Muscle layer of colon (tissue), 2 donors: ENCODE measurements at regions not wholly inside any gene's neighbourhood (a gene's known extent, or its start where the extent isn't known, plus 50 kb on each side); places are given as distances from the start of the nearest gene placed in this dataset.
"Not testable (repeated sequence)": the region's sequence is repeated elsewhere in the genome, so short reads cannot be mapped to it uniquely, and the experiment has no call there.

Experiments
- H3K27ac ChIP-seq: one replicate; pipeline ENCODE4 v1.7.0; 2013; ENCODE audit warnings: low read depth, mild to moderate bottlenecking, low read length, moderate library complexity
- H3K27me3 ChIP-seq, 2 donors: one replicate each; pipeline ENCODE4 v1.7.0; 2013; ENCODE audit warnings: low read length in 2 of 2, mild to moderate bottlenecking in 2 of 2; ENCODE audit not compliant: insufficient read depth in 2 of 2, control insufficient read depth in 1 of 2
- H3K36me3 ChIP-seq: one replicate; pipeline ENCODE4 v1.7.0; 2013; ENCODE audit warnings: mild to moderate bottlenecking, low read length; ENCODE audit not compliant: insufficient read depth
- H3K4me1 ChIP-seq: one replicate; pipeline ENCODE4 v1.7.0; 2013; ENCODE audit warnings: mild to moderate bottlenecking, low read length; ENCODE audit not compliant: insufficient read depth
- H3K4me3 ChIP-seq, 2 donors: one replicate each; pipeline ENCODE4 v1.7.0; 2013; ENCODE audit warnings: low read length in 2 of 2, low read depth in 1 of 2, mild to moderate bottlenecking in 1 of 2, moderate library complexity in 1 of 2
- H3K9ac ChIP-seq: one replicate; pipeline ENCODE4 v1.7.0; 2013; ENCODE audit warnings: low read length
- H3K9me3 ChIP-seq: one replicate; pipeline ENCODE4 v1.7.0; 2013; ENCODE audit warnings: mild to moderate bottlenecking, low read length
- donor health status: abdominal sarcoma.
- donor health status: Adenocarcinoma of cecum.

DNA sequence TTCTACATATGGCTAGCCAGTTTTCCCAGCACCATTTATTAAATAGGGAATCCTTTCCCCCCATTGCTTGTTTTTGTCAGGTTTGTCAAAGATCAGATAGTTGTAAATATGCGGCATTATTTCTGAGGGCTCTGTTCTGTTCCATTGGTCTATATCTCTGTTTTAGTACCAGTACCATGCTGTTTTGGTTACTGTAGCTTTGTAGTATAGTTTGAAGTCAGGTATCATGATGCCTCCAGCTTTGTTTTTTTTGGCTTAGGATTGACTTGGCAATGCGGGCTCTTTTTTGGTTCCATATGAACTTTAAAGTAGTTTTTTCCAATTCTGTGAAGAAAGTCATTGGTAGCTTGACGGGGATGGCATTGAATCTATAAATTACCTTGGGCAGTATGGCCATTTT lies 60.0 kb upstream of the GPC3 start:
- not testable (repeated sequence) for H3K27ac ChIP-seq, H3K27me3 ChIP-seq, H3K9me3 ChIP-seq, H3K36me3 ChIP-seq, H3K4me1 ChIP-seq, H3K4me3 ChIP-seq, H3K9ac ChIP-seq

GRCh38 chrX:134067107-134067506 lies 81.7 kb upstream of the GPC3 start:
- H3K36me3 ChIP-seq, H3K27ac ChIP-seq, H3K9ac ChIP-seq, H3K4me1 ChIP-seq, H3K27me3 ChIP-seq, H3K4me3 ChIP-seq, H3K9me3 ChIP-seq: not testable (repeated sequence)

DNA sequence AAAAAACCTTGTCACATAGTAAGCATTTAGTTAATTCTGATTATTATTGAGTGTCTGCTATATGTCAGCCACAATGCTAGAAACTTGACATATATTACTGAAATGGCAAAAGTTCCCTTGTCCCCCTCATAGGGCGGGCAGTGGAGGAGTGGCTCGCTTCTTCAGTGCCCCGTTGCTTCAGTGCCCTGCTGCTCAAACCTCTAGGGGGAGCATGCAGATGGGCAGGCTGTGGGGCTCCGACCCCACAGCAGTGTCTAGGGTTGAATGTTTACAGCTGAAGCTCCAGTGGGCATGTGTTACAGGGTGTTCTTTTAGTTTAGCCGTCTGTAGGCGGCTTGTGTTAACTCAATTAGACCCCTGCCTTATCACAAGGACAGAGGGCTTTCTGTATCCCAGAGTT lies 86.5 kb upstream of the GPC3 start:
- not testable (repeated sequence) for H3K36me3 ChIP-seq, H3K4me3 ChIP-seq, H3K9ac ChIP-seq, H3K4me1 ChIP-seq, H3K27ac ChIP-seq, H3K27me3 ChIP-seq, H3K9me3 ChIP-seq

- Histone ChIP-seq H3K4me1 (no peaks in the 10 kb centered on the region), H3K27me3 (peaks cover 0 to 7% of the 10 kb centered on the region in 2 donors), H3K27ac (no peak overlapping the region), H3K9me3 (no peaks in the 10 kb centered on the region), H3K9ac (no peak overlapping the region), H3K4me3 (no peak overlapping the region), H3K36me3 (no peaks in the 10 kb centered on the region)
Measured at GRCh38 chrX:134073341-134073740, 87.9 kb upstream of the GPC3 start.

DNA sequence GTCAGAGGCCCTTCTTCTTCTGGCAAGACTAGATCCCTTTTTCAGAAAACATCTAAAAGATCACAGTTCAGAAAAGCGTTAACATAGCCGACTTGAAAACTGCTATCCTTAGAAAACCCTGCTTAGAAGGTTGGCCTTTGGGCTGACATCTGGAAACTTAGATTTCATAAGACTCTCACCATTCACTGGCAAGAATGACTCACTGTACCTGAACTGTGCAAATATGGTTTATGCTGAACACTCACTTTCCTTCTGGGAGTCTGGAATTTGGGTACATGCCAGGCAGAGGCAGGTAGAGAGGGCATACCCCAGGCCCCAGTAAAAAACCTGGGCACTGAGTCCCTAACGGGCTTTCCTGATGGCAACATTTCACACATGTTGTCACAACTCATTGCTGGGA lies 88.8 kb upstream of the GPC3 start:
- H3K9ac ChIP-seq: no peak overlapping the region

DNA sequence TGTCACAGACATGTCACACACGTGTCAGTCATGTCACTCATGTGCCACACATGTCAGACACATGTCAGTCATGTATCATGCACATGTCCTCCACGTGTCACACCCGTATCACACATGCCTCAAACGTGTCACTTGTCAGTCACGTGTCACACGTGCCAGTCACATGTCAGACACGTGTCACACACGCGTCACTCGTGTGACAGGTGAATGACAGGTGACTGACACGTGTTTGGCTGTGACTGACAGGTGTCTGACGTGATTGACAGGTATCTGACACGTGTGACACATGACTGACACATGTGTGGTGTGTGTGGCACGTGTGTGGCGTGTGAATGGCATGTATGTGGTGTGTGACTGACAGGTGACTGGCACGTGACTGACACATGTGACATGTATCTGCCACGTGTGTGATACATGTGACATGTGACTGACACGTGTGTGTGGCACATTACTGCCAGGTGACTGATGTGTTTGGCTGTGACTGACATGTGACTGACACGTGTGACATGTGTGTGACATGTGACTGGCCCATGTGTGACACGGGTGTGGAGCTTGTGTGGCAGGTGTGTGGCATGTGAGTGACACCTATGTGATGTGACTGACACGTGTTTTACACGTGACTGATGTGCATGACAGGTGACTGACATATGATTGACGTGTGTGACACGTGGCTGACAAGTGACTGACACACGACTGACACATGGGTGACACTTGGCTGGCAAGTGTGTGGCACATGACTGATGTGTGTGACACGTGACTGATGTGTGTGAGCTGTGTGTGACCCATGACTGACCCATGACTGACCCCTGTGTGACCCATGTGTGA lies 90.7 kb upstream of the GPC3 start:
- peaks cover 0 to 7% of the 10 kb centered on the region in 2 donors for H3K27me3 ChIP-seq
- H3K9me3 ChIP-seq: no peaks in the 10 kb centered on the region
- H3K36me3 ChIP-seq: no peaks in the 10 kb centered on the region

More for the DNA sequence above, 88.8 kb upstream of the GPC3 start:
- Histone ChIP-seq H3K4me1 (no peaks in the 10 kb centered on the region), H3K27me3 (peaks cover 0 to 7% of the 10 kb centered on the region in 2 donors), H3K36me3 (no peaks in the 10 kb centered on the region), H3K27ac (no peak overlapping the region), H3K9me3 (no peaks in the 10 kb centered on the region), H3K4me3 (no peak overlapping the region)

DNA sequence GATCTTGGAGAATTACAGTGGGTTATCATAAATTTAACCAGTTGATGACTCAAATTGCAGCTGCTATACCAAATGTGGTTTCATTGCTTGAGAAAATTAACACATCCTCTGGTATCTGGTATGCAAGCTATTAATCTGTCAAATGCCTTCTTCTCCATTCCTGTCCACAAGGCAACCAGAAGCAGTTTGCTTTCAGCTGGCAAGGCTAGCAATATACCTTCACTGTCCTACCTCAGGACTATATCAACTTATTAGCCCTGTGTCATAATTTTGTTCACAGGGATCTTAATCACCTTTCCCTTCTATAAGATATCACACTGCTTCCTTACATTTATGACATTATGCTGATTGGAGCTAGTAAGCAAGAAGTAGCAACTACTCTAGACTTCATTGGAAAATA lies 110.0 kb upstream of the GPC3 start:
- Histone ChIP-seq H3K9ac (no peak overlapping the region), H3K4me3 (no peak overlapping the region), H3K27me3 (no peaks in the 10 kb centered on the region), H3K36me3 (no peaks in the 10 kb centered on the region), H3K27ac (no peak overlapping the region), H3K9me3 (no peaks in the 10 kb centered on the region), H3K4me1 (no peaks in the 10 kb centered on the region)

More for the DNA sequence above, 90.7 kb upstream of the GPC3 start:
- H3K4me1 ChIP-seq: no peaks in the 10 kb centered on the region
- H3K4me3 ChIP-seq: no peak overlapping the region
- no peak overlapping the region for H3K27ac ChIP-seq
- H3K9ac ChIP-seq: no peak overlapping the region

- Histone ChIP-seq H3K27ac (no peak overlapping the region), H3K4me1 (no peaks in the 10 kb centered on the region), H3K36me3 (no peaks in the 10 kb centered on the region), H3K9ac (no peak overlapping the region), H3K9me3 (no peaks in the 10 kb centered on the region), H3K4me3 (no peak overlapping the region), H3K27me3 (no peaks in the 10 kb centered on the region)
Measured at GRCh38 chrX:134101636-134102035, 116.2 kb upstream of the GPC3 start.

DNA sequence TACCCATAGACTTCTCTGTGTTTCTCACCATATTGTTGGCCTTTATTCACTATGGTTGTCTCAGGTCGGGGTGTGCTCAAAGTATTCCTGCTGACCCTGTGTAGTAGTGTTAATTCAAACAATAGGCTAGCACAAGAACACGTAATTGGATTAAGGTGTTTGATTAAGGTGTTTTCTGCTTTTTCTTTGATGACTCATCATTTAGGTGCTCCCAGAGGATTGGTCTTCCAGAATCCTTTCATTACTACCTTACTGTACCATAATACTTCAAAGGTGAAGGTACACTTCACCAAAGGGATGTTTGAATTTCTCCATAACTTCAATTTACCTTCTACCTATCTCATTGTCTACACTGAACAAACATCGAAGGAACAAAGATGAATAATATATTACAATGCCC lies 121.7 kb upstream of the CCDC160 start:
- Histone ChIP-seq H3K36me3 (no peaks in the 10 kb centered on the region), H3K27ac (no peak overlapping the region), H3K9ac (no peak overlapping the region), H3K4me1 (no peaks in the 10 kb centered on the region), H3K4me3 (no peak overlapping the region), H3K9me3 (no peaks in the 10 kb centered on the region), H3K27me3 (no peaks in the 10 kb centered on the region)

- Histone ChIP-seq H3K4me1 (no peaks in the 10 kb centered on the region), H3K9ac (no peak overlapping the region), H3K4me3 (no peak overlapping the region), H3K27ac (no peak overlapping the region), H3K27me3 (no peaks in the 10 kb centered on the region), H3K9me3 (no peaks in the 10 kb centered on the region), H3K36me3 (no peaks in the 10 kb centered on the region)
Measured at GRCh38 chrX:134137341-134137740, 99.6 kb upstream of the CCDC160 start.

DNA sequence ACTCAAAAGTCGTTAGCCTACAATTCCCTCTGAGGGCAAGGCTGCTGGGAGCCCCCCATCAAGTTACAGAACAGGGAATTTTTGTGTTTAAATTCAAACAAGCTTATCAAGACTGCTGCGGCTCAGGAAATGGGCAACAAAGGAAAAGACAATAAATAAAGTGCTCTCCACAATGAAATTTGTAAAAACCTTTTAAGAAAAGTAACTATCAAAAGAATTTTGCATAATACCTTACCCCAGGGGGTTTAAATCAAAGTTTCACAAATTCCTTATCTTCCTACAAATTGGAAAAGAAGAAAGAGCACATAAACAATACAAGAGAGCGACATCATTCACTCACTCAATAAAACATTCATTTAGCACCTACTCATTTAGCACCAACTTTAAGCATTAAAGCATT lies 97.9 kb upstream of the CCDC160 start:
- Histone ChIP-seq H3K4me1 (no peaks in the 10 kb centered on the region), H3K9me3 (no peaks in the 10 kb centered on the region), H3K36me3 (no peaks in the 10 kb centered on the region), H3K27ac (no peak overlapping the region), H3K27me3 (no peaks in the 10 kb centered on the region), H3K9ac (no peak overlapping the region), H3K4me3 (no peak overlapping the region)

GRCh38 chrX:134144231-134144630 lies 92.8 kb upstream of the CCDC160 start:
- Histone ChIP-seq H3K4me3 (no peak overlapping the region), H3K36me3 (no peaks in the 10 kb centered on the region), H3K9me3 (no peaks in the 10 kb centered on the region), H3K27ac (no peak overlapping the region), H3K9ac (no peak overlapping the region), H3K27me3 (no peaks in the 10 kb centered on the region), H3K4me1 (peaks cover 6% of the 10 kb centered on the region)
